ENCODE measurements at regions not wholly inside any gene's neighbourhood (a gene's known extent, or its start where the extent isn't known, plus 50 kb on each side); places are given as distances from the start of the nearest gene placed in this dataset.

DNA sequence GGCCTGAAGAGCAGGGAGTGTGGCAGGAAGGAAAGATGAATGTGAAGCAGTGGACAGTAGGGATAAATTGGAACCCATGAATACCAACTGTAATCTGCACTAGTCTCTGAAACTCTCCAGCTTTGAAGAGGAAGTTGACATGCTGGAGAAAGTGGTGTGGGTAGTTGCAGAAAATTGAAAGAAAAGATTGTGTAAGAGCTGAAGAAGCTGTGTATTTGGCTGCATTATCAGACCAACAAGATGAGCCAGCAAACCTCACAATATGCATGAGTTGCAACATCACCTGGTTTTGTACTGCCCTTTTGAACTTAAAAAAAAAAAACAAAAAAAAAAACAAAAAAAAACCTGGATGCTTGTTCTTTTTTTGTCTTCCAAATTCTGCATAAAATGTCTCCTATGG lies 921.9 kb upstream of the EYS start:
- Histone ChIP-seq H3K36me3 (ENCODE audit: control insufficient read depth in 2 of 2, insufficient read depth in 2 of 2, low read length in 1 of 2) (no peaks in the 10 kb centered on the region), H3K9ac (ENCODE audit: control insufficient read depth, insufficient read depth, low read length) (no peak overlapping the region), H3K79me2 (ENCODE audit: control insufficient read depth, insufficient read depth, low read length) (no peaks in the 10 kb centered on the region), H3K4me3 (no peak overlapping the region), H4K20me1 (ENCODE audit: control insufficient read depth, insufficient read depth) (no peaks in the 10 kb centered on the region), H3K27ac (ENCODE audit: control insufficient read depth, insufficient read depth) (no peak overlapping the region), H3K4me2 (ENCODE audit: control insufficient read depth, insufficient read depth) (no peak overlapping the region), H3K27me3 (replicated peaks in 1 of 2; ENCODE audit: control insufficient read depth in 2 of 2, insufficient read depth in 2 of 2, low read length in 1 of 2) (no peaks in the 10 kb centered on the region), H2AFZ (ENCODE audit: control insufficient read depth, low read depth, low read length) (no peak overlapping the region), H3K9me3 (replicated peaks; ENCODE audit: control insufficient read depth, insufficient read depth, low read length) (no peaks in the 10 kb centered on the region), H3K4me1 (ENCODE audit: control insufficient read depth, insufficient read depth, low read length) (no peaks in the 10 kb centered on the region)
- RAD21 ChIA-PET (ENCODE audit: unreplicated experiment) = no interaction called here
- POLR2A ChIA-PET = no interaction called here
- SMC1A ChIA-PET (ENCODE audit: uncharacterized antibody, unreplicated experiment) = no interaction called here
- ATAC-seq (no peak), FAIRE-seq (no peak), DNase-seq (ENCODE audit: low read depth, low spot score) (no peak)
- in situ Hi-C loops (cut with MboI) (no loop called here), intact Hi-C loops (cut with micrococcal nuclease; ENCODE audit: unreplicated experiment) (no loop called here)
- TF ChIP-seq SRF (IDR thresholded peaks at IDR 0.05; ENCODE audit: low read depth in 2 of 2, low read length in 2 of 2) (no peak), ZNF274 (IDR thresholded peaks at IDR 0.05; ENCODE audit: insufficient read depth, insufficient read length) (no peak), JUNB (IDR thresholded peaks at IDR 0.05) (no peak)
- no TSS peak for BruUV-seq (replicated peaks)
- CTCF ChIA-PET = no interaction called here

DNA sequence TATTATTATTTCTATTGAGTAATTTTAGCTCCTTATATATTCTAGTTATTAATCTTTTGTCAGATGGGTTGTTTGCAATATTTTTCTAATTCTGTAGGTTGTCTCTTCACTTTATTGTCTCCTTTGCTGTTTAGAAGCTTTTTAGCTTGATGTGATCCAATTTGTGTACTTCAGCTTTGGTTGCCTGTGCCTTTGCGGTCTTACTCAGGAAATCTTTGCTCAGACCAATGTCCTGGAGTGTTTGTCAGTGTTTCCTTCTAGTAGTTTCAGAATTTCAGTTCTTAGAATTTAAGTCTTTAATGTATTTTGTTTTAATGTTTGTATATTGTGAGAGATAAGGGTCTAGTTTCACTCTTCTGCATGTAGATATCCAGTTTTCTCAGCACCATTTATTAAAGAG lies 916.0 kb upstream of the EYS start:
- intact Hi-C loops (cut with micrococcal nuclease; ENCODE audit: unreplicated experiment) (no loop called here), in situ Hi-C loops (cut with MboI) (no loop called here)
- H2AFZ ChIP-seq (ENCODE audit: control insufficient read depth, low read depth, low read length) = no peak overlapping the region
- no peak for FAIRE-seq
- H3K27me3 ChIP-seq (replicated peaks in 1 of 2; ENCODE audit: control insufficient read depth in 2 of 2, insufficient read depth in 2 of 2, low read length in 1 of 2) = no peaks in the 10 kb centered on the region
- no peak overlapping the region for H3K4me2 ChIP-seq (ENCODE audit: control insufficient read depth, insufficient read depth)
- no peaks in the 10 kb centered on the region for H3K36me3 ChIP-seq (ENCODE audit: control insufficient read depth in 2 of 2, insufficient read depth in 2 of 2, low read length in 1 of 2)
- no peak overlapping the region for H3K27ac ChIP-seq (ENCODE audit: control insufficient read depth, insufficient read depth)
- H3K4me1 ChIP-seq (ENCODE audit: control insufficient read depth, insufficient read depth, low read length) = no peaks in the 10 kb centered on the region
- H3K4me3 ChIP-seq = no peak overlapping the region
- ATAC-seq = no peak
- H4K20me1 ChIP-seq (ENCODE audit: control insufficient read depth, insufficient read depth) = no peaks in the 10 kb centered on the region
- RAD21 ChIA-PET (ENCODE audit: unreplicated experiment) = no interaction called here
- no peaks in the 10 kb centered on the region for H3K9me3 ChIP-seq (replicated peaks; ENCODE audit: control insufficient read depth, insufficient read depth, low read length)
- TF ChIP-seq ZBED1 (IDR thresholded peaks at IDR 0.05; ENCODE audit: borderline replicate concordance) (no peak), SIN3A (IDR thresholded peaks at IDR 0.05; ENCODE audit: low read depth, low read length) (no peak), LARP7 (IDR thresholded peaks at IDR 0.05) (no peak), DPF2 (IDR thresholded peaks at IDR 0.05) (no peak), TCF3 (IDR thresholded peaks at IDR 0.05; ENCODE audit: borderline replicate concordance, insufficient read depth, low read depth, low read length) (no peak), FOXM1 (IDR thresholded peaks at IDR 0.05; ENCODE audit: low read depth, low read length) (no peak), RAD51 (IDR thresholded peaks at IDR 0.05) (no peak), POLR2A (IDR thresholded peaks at IDR 0.05; ENCODE audit: low read depth, low read length) (no peak), MXI1 (IDR thresholded peaks at IDR 0.05; ENCODE audit: low read depth, low read length) (no peak)
- TF ChIP-seq, protein P1, sequence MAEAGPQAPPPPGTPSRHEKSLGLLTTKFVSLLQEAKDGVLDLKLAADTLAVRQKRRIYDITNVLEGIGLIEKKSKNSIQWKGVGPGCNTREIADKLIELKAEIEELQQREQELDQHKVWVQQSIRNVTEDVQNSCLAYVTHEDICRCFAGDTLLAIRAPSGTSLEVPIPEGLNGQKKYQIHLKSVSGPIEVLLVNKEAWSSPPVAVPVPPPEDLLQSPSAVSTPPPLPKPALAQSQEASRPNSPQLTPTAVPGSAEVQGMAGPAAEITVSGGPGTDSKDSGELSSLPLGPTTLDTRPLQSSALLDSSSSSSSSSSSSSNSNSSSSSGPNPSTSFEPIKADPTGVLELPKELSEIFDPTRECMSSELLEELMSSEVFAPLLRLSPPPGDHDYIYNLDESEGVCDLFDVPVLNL (IDR thresholded peaks at IDR 0.05; ENCODE audit: low read depth, low read length) = no peak
- TF ChIP-seq, protein P2, sequence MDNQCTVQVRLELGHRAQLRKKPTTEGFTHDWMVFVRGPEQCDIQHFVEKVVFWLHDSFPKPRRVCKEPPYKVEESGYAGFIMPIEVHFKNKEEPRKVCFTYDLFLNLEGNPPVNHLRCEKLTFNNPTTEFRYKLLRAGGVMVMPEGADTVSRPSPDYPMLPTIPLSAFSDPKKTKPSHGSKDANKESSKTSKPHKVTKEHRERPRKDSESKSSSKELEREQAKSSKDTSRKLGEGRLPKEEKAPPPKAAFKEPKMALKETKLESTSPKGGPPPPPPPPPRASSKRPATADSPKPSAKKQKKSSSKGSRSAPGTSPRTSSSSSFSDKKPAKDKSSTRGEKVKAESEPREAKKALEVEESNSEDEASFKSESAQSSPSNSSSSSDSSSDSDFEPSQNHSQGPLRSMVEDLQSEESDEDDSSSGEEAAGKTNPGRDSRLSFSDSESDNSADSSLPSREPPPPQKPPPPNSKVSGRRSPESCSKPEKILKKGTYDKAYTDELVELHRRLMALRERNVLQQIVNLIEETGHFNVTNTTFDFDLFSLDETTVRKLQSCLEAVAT (IDR thresholded peaks at IDR 0.05) = no peak
- no TSS peak for BruUV-seq (replicated peaks)
- H3K79me2 ChIP-seq (ENCODE audit: control insufficient read depth, insufficient read depth, low read length) = no peaks in the 10 kb centered on the region
- H3K9ac ChIP-seq (ENCODE audit: control insufficient read depth, insufficient read depth, low read length) = no peak overlapping the region
- no peak for DNase-seq (ENCODE audit: low read depth, low spot score)
- POLR2A ChIA-PET = no interaction called here
- CTCF ChIA-PET = no interaction called here
- SMC1A ChIA-PET (ENCODE audit: uncharacterized antibody, unreplicated experiment) = no interaction called here
- 50% methylated on average over 1 of the region's 1 CpG for whole genome bisulfite sequencing (ENCODE audit: insufficient coverage, insufficient replicate concordance, low lambda C conversion rate, missing lambda C conversion rate)
